Ishikawa (cell line): ENCODE measurements at regions not wholly inside any gene's neighbourhood (a gene's known extent, or its start where the extent isn't known, plus 50 kb on each side); places are given as distances from the start of the nearest gene placed in this dataset.

Experiments used
- CEBPB ChIP-seq: IDR thresholded peaks from 2 replicates; pipeline ENCODE4 v1.6.1; 2012
- CREB1 ChIP-seq: IDR thresholded peaks from 2 replicates; pipeline ENCODE4 v1.6.1; 2012; ENCODE audit warnings: low read depth
- EGR1 ChIP-seq: IDR thresholded peaks from 2 replicates; pipeline ENCODE4 v1.6.1; 2012
- EP300 ChIP-seq: IDR thresholded peaks from 2 replicates; pipeline ENCODE4 v1.6.1; 2012; ENCODE audit warnings: borderline replicate concordance
- MAX ChIP-seq: IDR thresholded peaks from 2 replicates; pipeline ENCODE4 v1.6.1; 2012
- NFIC ChIP-seq: IDR thresholded peaks from 2 replicates; pipeline ENCODE4 v1.6.1; 2012
- RAD21 ChIP-seq: IDR thresholded peaks from 2 replicates; pipeline ENCODE4 v1.6.1; 2012; ENCODE audit warnings: low read depth
- REST ChIP-seq: IDR thresholded peaks from 2 replicates; pipeline ENCODE4 v1.6.1; 2012; ENCODE audit warnings: low read depth, mild to moderate bottlenecking
- TAF1 ChIP-seq: IDR thresholded peaks from 2 replicates; pipeline ENCODE4 v1.6.1; 2012; ENCODE audit warnings: low read depth, mild to moderate bottlenecking
- TEAD4 ChIP-seq: IDR thresholded peaks from 2 replicates; pipeline ENCODE4 v1.6.1; 2012
- YY1 ChIP-seq: IDR thresholded peaks from 2 replicates; pipeline ENCODE4 v1.6.1; 2012; ENCODE audit warnings: low read depth

- TF ChIP-seq EP300 (no peak), CEBPB (no peak), RAD21 (no peak), EGR1 (no peak), MAX (no peak), TAF1 (no peak), REST (no peak), NFIC (no peak), YY1 (no peak), TEAD4 (no peak), CREB1 (no peak)
These were observed 332.4 kb upstream of the IGFBP3 start for GRCh38 chr7:46253520-46253919.
